Keratinocyte (primary cell): ENCODE measurements at regions not wholly inside any gene's neighbourhood (a gene's known extent, or its start where the extent isn't known, plus 50 kb on each side); places are given as distances from the start of the nearest gene placed in this dataset.

Experiments
- DNase-seq: peaks from one replicate; pipeline ENCODE4 v3.0.0-alpha.2; 2011; ENCODE audit warnings: low read depth, missing footprints, low spot score
- FAIRE-seq: peaks from 2 replicates; lab custom pipeline; 2011; peaks lifted over from hg19 to GRCh38; lab: Jason Lieb, UNC
- H2AFZ ChIP-seq: 2 replicates; pipeline ENCODE4 v1.6.0; 2012; ENCODE audit warnings: low read length, control low read depth, inconsistent platforms; ENCODE audit not compliant: control insufficient read depth
- H3K27ac ChIP-seq: 2 replicates; pipeline ENCODE4 v1.5.1; 2011; ENCODE audit warnings: low read length; ENCODE audit not compliant: control insufficient read depth, insufficient read depth
- H3K27me3 ChIP-seq: 3 replicates; pipeline ENCODE4 v1.6.0; 2011; ENCODE audit warnings: low read length; ENCODE audit not compliant: control insufficient read depth, insufficient read depth; ENCODE audit errors: extremely low read depth
- H3K36me3 ChIP-seq, 2 experiments: 2 replicates in 1 of 2; 3 replicates in 1 of 2; pipeline ENCODE4 v1.5.1; 2011; ENCODE audit warnings: low read length in 2 of 2, mild to moderate bottlenecking in 1 of 2; ENCODE audit not compliant: control insufficient read depth in 2 of 2, insufficient read depth in 2 of 2; ENCODE audit errors: extremely low read depth in 1 of 2
- H3K4me1 ChIP-seq: 3 replicates; pipeline ENCODE4 v1.5.1; 2011; ENCODE audit warnings: low read length; ENCODE audit not compliant: control insufficient read depth, insufficient read depth; ENCODE audit errors: extremely low read depth
- H3K4me2 ChIP-seq: 3 replicates; pipeline ENCODE4 v1.6.0; 2011; ENCODE audit warnings: low read depth, low read length; ENCODE audit not compliant: control insufficient read depth, insufficient read depth; ENCODE audit errors: extremely low read depth
- H3K4me3 ChIP-seq, 3 experiments: fragments of 200-600 bp in 1 of 3; sonication (generic) in 1 of 3; 2 replicates in 2 of 3; 3 replicates in 1 of 3; pipeline ENCODE4 v1.5.1; 2011 to 2016; ENCODE audit warnings: low read length in 3 of 3, mild to moderate bottlenecking in 3 of 3, control low read depth in 2 of 3, inconsistent platforms in 1 of 3, low read depth in 1 of 3, mixed read lengths in 1 of 3, mixed run types in 1 of 3, moderate library complexity in 1 of 3; ENCODE audit not compliant: control insufficient read depth in 2 of 3, insufficient read depth in 2 of 3; ENCODE audit errors: extremely low read depth in 1 of 3
- H3K79me2 ChIP-seq: 2 replicates; pipeline ENCODE4 v1.6.0; 2012; ENCODE audit warnings: low read length; ENCODE audit not compliant: control insufficient read depth, insufficient read depth
- H3K9ac ChIP-seq: 3 replicates; pipeline ENCODE4 v1.6.0; 2011; ENCODE audit warnings: low read length; ENCODE audit not compliant: control insufficient read depth, insufficient read depth; ENCODE audit errors: extremely low read depth
- H3K9me1 ChIP-seq: 3 replicates; pipeline ENCODE4 v1.6.0; 2011; ENCODE audit warnings: low read length; ENCODE audit not compliant: control insufficient read depth, insufficient read depth; ENCODE audit errors: extremely low read depth
- H3K9me3 ChIP-seq: 2 replicates; pipeline ENCODE4 v1.5.1; 2012; ENCODE audit warnings: low read depth, low read length; ENCODE audit not compliant: control insufficient read depth
- H4K20me1 ChIP-seq: 3 replicates; pipeline ENCODE4 v1.6.0; 2011; ENCODE audit warnings: low read length; ENCODE audit not compliant: control insufficient read depth, insufficient read depth; ENCODE audit errors: extremely low read depth
- CTCF ChIP-seq, 3 experiments: IDR thresholded peaks in 1 of 3; conservative IDR thresholded peaks in 1 of 3; optimal IDR thresholded peaks in 1 of 3; 2 replicates in 2 of 3; 3 replicates in 1 of 3; pipeline versions ENCODE3 to v1.5.1; 2011; ENCODE audit warnings: low read length in 3 of 3, mild to moderate bottlenecking in 3 of 3, moderate library complexity in 2 of 3, control low read depth in 1 of 3, inconsistent platforms in 1 of 3; ENCODE audit not compliant: insufficient read depth in 2 of 3; ENCODE audit errors: extremely low read depth in 1 of 3
- EZH2 ChIP-seq: IDR thresholded peaks from one replicate; pipeline ENCODE4 v1.6.1; 2012; ENCODE audit warnings: inconsistent platforms, mild to moderate bottlenecking, low read length, moderate library complexity
- dilution Hi-C: fragments of 300-500 bp; cut with MboI; formaldehyde crosslinking; loops from one replicate; pipeline ENCODE4 v1.7.0; 2020; ENCODE audit warnings: low sequenced_read_pairs; ENCODE audit not compliant: extremely low pct_ligation_motif_present

- peaks cover 3% of the 10 kb centered on the region for H3K9me3 ChIP-seq
- no peak overlapping the region for H3K4me2 ChIP-seq
- dilution Hi-C loops: no loop called here
- DNase-seq (no peak), FAIRE-seq (no peak)
- no peaks in the 10 kb centered on the region for H3K27me3 ChIP-seq
- H3K9me1 ChIP-seq: no peaks in the 10 kb centered on the region
- no peak overlapping the region for H3K9ac ChIP-seq
- no peaks in the 10 kb centered on the region for H3K79me2 ChIP-seq
- no peaks in the 10 kb centered on the region for H3K4me1 ChIP-seq
- TF ChIP-seq CTCF (optimal IDR thresholded peaks at IDR 0.05 in 1 of 3, IDR thresholded peaks at IDR 0.05 in 1 of 3, conservative IDR thresholded peaks at IDR 0.05 in 1 of 3; ENCODE audit: extremely low read depth in 1 of 3, insufficient read depth in 2 of 3, low read length in 3 of 3) (no peak), EZH2 (no peak)
- no peak overlapping the region for H2AFZ ChIP-seq
- no peaks in the 10 kb centered on the region for H4K20me1 ChIP-seq
- H3K4me3 ChIP-seq: no peak overlapping the region
- H3K27ac ChIP-seq: no peak overlapping the region
- no peaks in the 10 kb centered on the region for H3K36me3 ChIP-seq
These were observed 327.4 kb upstream of the CWC22 start for GRCh38 chr2:180334514-180334913.

- FAIRE-seq: no peak
- dilution Hi-C loops: no loop called here
- H3K9ac ChIP-seq: no peak overlapping the region
- no peak for DNase-seq
- H3K79me2 ChIP-seq: no peaks in the 10 kb centered on the region
- H2AFZ ChIP-seq: no peak overlapping the region
- no peak overlapping the region for H3K4me2 ChIP-seq
- H3K9me1 ChIP-seq: no peaks in the 10 kb centered on the region
- no peaks in the 10 kb centered on the region for H3K27me3 ChIP-seq
- TF ChIP-seq EZH2 (no peak), CTCF (optimal IDR thresholded peaks at IDR 0.05 in 1 of 3, IDR thresholded peaks at IDR 0.05 in 1 of 3, conservative IDR thresholded peaks at IDR 0.05 in 1 of 3; ENCODE audit: extremely low read depth in 1 of 3, insufficient read depth in 2 of 3, low read length in 3 of 3) (no peak)
- no peak overlapping the region for H3K4me3 ChIP-seq
- peaks cover 6% of the 10 kb centered on the region for H3K4me1 ChIP-seq
- no peaks in the 10 kb centered on the region for H3K36me3 ChIP-seq
- no peak overlapping the region for H3K27ac ChIP-seq
- no peaks in the 10 kb centered on the region for H3K9me3 ChIP-seq
- H4K20me1 ChIP-seq: no peaks in the 10 kb centered on the region
These were observed 321.8 kb upstream of the CWC22 start for GRCh38 chr2:180328795-180329422.
